Upper lobe of left lung (tissue), 6 donors: ENCODE measurements at regions not wholly inside any gene's neighbourhood (a gene's known extent, or its start where the extent isn't known, plus 50 kb on each side); places are given as distances from the start of the nearest gene placed in this dataset.

Experiments used
- ATAC-seq, 2 donors: fragments of 200-7000 bp; cut with Tn5 transposase; one replicate each; pipeline ENCODE4 v1.9.1; 2022; ENCODE audit warnings: mild to moderate bottlenecking in 2 of 2, moderate library complexity in 2 of 2; ENCODE audit not compliant: low FRiP score in 2 of 2
- DNase-seq, 2 donors: peaks; one replicate each; pipeline ENCODE4 v3.0.0-alpha.2; 2019 to 2020
- H3K27ac ChIP-seq, 4 donors: fragments of 200-600 bp; sonication (generic); one replicate each; pipeline ENCODE4 v1.5.1; 2016 to 2019
- H3K27me3 ChIP-seq, 4 donors: fragments of 200-600 bp; sonication (generic); one replicate each; pipeline ENCODE4 v1.5.1; 2017 to 2019
- H3K36me3 ChIP-seq, 4 donors: fragments of 200-600 bp; sonication (generic); one replicate each; pipeline ENCODE4 v1.5.1; 2016 to 2019
- H3K4me1 ChIP-seq, 4 donors: fragments of 200-600 bp; sonication (generic); one replicate each; pipeline ENCODE4 v1.5.1; 2018 to 2019
- H3K4me3 ChIP-seq, 4 donors: fragments of 200-600 bp; sonication (generic); one replicate each; pipeline ENCODE4 v1.5.1; 2017 to 2019; ENCODE audit warnings: mild to moderate bottlenecking in 2 of 4, moderate library complexity in 1 of 4
- H3K9me3 ChIP-seq, 4 donors: fragments of 200-600 bp; sonication (generic); one replicate each; pipeline ENCODE4 v1.5.1; 2018 to 2019
- EP300 ChIP-seq, 4 donors: sonication (generic); formaldehyde crosslinking; IDR thresholded peaks; one replicate each; pipeline ENCODE4 v1.5.1; 2017; ENCODE audit warnings: antibody characterized with exemption in 4 of 4, control low read depth in 2 of 4
- POLR2A ChIP-seq, 4 donors: fragments of 450-650 bp; IDR thresholded peaks; one replicate each; pipeline ENCODE4 v1.5.1; 2016 to 2017; ENCODE audit warnings: antibody characterized with exemption in 4 of 4, mild to moderate bottlenecking in 2 of 4
- POLR2AphosphoS5 ChIP-seq, 2 donors: sonication (generic); formaldehyde crosslinking; IDR thresholded peaks; one replicate each; pipeline ENCODE4 v1.5.1; 2017; ENCODE audit warnings: antibody characterized with exemption in 2 of 2
- WGBS, 2 donors: methylation state at CpG; one replicate each; pipeline ENCODE4 v1.1.5; 2017 to 2018; 5-methylcytosine and 5-hydroxymethylcytosine counted together
- TF ChIP-seq, protein P1 (sequence below), 6 experiments: fragments of 450-650 bp in 4 of 6; fragments of 200-600 bp in 2 of 6; sonication (generic) in 2 of 6; IDR thresholded peaks; one replicate each; pipeline ENCODE4 v1.5.1; 2016 to 2019; ENCODE audit warnings: antibody characterized with exemption in 6 of 6
- donor health status: DM: no; HTN: no; CAD: no; lungs with moderate emphysema.
- donor health status: DM: no; HTN: yes; CAD: no; lungs with severe emphysema.

DNA sequence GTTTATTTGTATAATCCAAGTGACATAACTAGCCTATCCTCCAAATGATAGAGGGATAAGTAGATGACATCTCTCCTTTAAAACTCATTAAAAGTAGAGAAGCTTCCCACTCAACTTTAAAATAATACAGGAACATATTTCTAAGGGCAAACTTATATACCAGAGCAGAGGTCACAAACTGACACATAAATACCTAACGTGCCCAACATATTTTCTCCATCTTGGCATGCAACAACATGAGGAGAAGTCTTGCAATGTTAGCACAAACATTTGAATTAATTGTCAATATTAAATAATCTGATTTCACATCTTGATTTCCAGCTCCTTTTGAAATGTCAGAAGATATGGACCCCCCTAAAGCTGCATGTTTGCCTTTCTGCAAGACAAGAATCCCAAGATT is 335.0 kb downstream of the DEPDC1B start:
- no peak for TF ChIP-seq EP300 (IDR thresholded peaks at IDR 0.05)
- no peak for TF ChIP-seq POLR2A (IDR thresholded peaks at IDR 0.05)
- TF ChIP-seq, protein P1, sequence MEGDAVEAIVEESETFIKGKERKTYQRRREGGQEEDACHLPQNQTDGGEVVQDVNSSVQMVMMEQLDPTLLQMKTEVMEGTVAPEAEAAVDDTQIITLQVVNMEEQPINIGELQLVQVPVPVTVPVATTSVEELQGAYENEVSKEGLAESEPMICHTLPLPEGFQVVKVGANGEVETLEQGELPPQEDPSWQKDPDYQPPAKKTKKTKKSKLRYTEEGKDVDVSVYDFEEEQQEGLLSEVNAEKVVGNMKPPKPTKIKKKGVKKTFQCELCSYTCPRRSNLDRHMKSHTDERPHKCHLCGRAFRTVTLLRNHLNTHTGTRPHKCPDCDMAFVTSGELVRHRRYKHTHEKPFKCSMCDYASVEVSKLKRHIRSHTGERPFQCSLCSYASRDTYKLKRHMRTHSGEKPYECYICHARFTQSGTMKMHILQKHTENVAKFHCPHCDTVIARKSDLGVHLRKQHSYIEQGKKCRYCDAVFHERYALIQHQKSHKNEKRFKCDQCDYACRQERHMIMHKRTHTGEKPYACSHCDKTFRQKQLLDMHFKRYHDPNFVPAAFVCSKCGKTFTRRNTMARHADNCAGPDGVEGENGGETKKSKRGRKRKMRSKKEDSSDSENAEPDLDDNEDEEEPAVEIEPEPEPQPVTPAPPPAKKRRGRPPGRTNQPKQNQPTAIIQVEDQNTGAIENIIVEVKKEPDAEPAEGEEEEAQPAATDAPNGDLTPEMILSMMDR (IDR thresholded peaks at IDR 0.05), result no peak
- no peak for TF ChIP-seq POLR2AphosphoS5 (IDR thresholded peaks at IDR 0.05)
- H3K27me3 ChIP-seq, result no peaks in the 10 kb centered on the region
- H3K4me3 ChIP-seq, result no peak overlapping the region
- no peaks in the 10 kb centered on the region for H3K9me3 ChIP-seq
- ATAC-seq (no peak), DNase-seq (no peak)
- WGBS, 2 donors, result 61 to 76% methylated on average over 1 of the region's 1 CpG
- no peak overlapping the region for H3K27ac ChIP-seq
- no peaks in the 10 kb centered on the region for H3K36me3 ChIP-seq
- H3K4me1 ChIP-seq, result no peaks in the 10 kb centered on the region

DNA sequence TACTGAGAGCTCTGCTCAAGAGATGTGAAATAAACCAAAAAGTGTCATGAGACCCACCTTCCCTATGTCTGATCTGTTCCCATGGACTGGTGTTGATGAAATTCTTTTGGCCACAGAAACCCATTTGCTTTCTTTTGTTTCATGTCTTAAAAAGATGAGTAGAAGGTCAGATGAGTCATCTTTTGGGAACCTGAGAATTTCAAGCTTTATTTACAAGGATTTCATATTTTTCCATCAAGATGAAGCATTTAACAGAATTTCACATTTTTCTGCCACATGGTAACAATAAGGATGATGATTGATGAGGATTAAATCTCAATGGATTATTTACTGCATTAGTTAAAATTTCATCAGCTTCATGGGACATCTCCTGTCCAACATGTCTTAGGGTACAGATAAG is 337.8 kb downstream of the DEPDC1B start:
- Histone ChIP-seq H3K9me3 (no peaks in the 10 kb centered on the region), H3K4me1 (no peaks in the 10 kb centered on the region), H3K4me3 (no peak overlapping the region), H3K27me3 (no peaks in the 10 kb centered on the region), H3K36me3 (no peaks in the 10 kb centered on the region), H3K27ac (no peak overlapping the region)
- ATAC-seq (peak in 1 of 2 donors; percentile 34), DNase-seq (no peak)
- TF ChIP-seq POLR2A (IDR thresholded peaks at IDR 0.05) (no peak), EP300 (IDR thresholded peaks at IDR 0.05) (no peak), POLR2AphosphoS5 (IDR thresholded peaks at IDR 0.05) (no peak)
- TF ChIP-seq, protein P1 (IDR thresholded peaks at IDR 0.05), result no peak

DNA sequence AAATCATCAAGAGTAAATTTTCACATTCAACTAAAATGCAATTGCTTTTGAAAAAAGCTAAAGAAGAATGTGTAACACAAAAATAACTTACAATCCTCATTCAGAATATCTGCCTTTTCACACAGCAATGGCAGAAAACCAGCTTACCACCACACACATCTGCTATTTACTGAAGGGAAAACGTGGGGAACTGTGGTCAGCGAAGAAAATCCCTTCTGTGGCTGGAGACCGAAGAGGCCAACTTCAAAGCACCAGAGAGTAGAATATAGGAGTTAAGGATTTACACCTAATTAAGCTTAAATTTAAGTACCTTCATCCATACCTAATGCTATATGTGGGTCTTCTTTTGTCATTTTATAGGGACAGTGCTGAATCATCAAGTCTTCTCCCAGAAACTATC is 339.6 kb downstream of the DEPDC1B start:
- no peak overlapping the region for H3K27ac ChIP-seq
- DNase-seq (no peak), ATAC-seq (no peak)
- TF ChIP-seq, protein P1 (IDR thresholded peaks at IDR 0.05), result no peak
- TF ChIP-seq POLR2AphosphoS5 (IDR thresholded peaks at IDR 0.05), result no peak
- TF ChIP-seq EP300 (IDR thresholded peaks at IDR 0.05), result no peak
- no peak for TF ChIP-seq POLR2A (IDR thresholded peaks at IDR 0.05)
- 84 to 96% methylated on average over 3 of the region's 3 CpGs for WGBS, 2 donors
- H3K4me3 ChIP-seq, result no peak overlapping the region
- H3K36me3 ChIP-seq, result no peaks in the 10 kb centered on the region
- H3K4me1 ChIP-seq, result no peaks in the 10 kb centered on the region
- H3K27me3 ChIP-seq, result no peaks in the 10 kb centered on the region
- H3K9me3 ChIP-seq, result no peaks in the 10 kb centered on the region

DNA sequence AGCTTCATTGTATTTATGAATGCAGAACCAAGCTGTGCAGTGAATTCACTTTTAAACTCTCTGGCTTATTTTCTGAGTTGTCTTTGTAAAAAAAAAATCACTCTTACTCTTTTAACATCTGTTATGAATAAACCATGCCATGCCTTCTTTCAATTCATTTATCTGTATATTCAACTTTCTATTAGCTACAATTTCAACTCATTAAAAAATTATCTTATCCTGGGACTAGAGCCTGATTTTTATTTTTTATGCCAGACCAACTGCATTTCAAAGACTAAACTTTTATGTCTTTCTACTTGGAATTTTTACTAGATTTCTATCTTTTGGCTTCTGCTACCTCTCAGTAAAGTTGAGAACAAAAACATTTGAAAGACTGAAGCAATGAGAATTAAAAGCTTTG is 342.7 kb downstream of the DEPDC1B start:
- no peaks in the 10 kb centered on the region for H3K27me3 ChIP-seq
- ATAC-seq (no peak), DNase-seq (no peak)
- TF ChIP-seq POLR2AphosphoS5 (IDR thresholded peaks at IDR 0.05) (no peak), EP300 (IDR thresholded peaks at IDR 0.05) (no peak), POLR2A (IDR thresholded peaks at IDR 0.05) (no peak)
- TF ChIP-seq, protein P1 (IDR thresholded peaks at IDR 0.05), result no peak
- H3K4me1 ChIP-seq, result no peaks in the 10 kb centered on the region
- H3K27ac ChIP-seq, result no peak overlapping the region
- no peak overlapping the region for H3K4me3 ChIP-seq
- H3K9me3 ChIP-seq, result no peaks in the 10 kb centered on the region
- H3K36me3 ChIP-seq, result no peaks in the 10 kb centered on the region

DNA sequence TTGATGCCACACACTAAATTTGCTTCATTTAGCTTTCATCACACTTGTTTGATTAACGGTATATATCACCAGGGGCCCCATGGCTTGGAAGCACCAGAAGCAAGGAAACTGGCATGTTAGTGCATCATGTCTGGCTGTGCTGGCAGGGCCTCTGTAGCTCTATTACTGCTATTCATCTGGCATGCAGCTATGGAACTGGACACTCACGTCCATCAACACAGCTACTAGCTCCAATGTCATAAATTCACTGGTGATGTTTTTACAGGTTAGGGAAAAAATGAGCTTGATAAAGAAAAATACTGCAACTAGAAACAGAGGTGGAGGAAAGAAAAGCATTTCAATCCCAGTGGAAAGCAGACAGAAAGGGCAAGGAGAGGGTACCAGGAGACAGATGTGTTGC is 343.2 kb downstream of the DEPDC1B start:
- ATAC-seq, result no peak
- Histone ChIP-seq H3K4me3 (no peak overlapping the region), H3K27me3 (no peaks in the 10 kb centered on the region), H3K9me3 (no peaks in the 10 kb centered on the region), H3K36me3 (no peaks in the 10 kb centered on the region), H3K4me1 (no peaks in the 10 kb centered on the region), H3K27ac (no peak overlapping the region)
- TF ChIP-seq EP300 (IDR thresholded peaks at IDR 0.05) (no peak), POLR2A (IDR thresholded peaks at IDR 0.05) (no peak), POLR2AphosphoS5 (IDR thresholded peaks at IDR 0.05) (no peak)
- TF ChIP-seq, protein P1 (IDR thresholded peaks at IDR 0.05), result no peak
- no peak for DNase-seq
- WGBS, 2 donors, result 78 to 81% methylated on average over 2 of the region's 2 CpGs
